ENCODE measurements at regions not wholly inside any gene's neighbourhood (a gene's known extent, or its start where the extent isn't known, plus 50 kb on each side); places are given as distances from the start of the nearest gene placed in this dataset.

- no peaks in the 10 kb centered on the region for H3K9me3 Mint-ChIP-seq
- peaks cover 11% of the 10 kb centered on the region for H3K4me1 Mint-ChIP-seq
- no peak overlapping the region for H3K4me3 Mint-ChIP-seq
- H3K27ac Mint-ChIP-seq: no peak overlapping the region
- no peaks in the 10 kb centered on the region for H3K36me3 Mint-ChIP-seq
- no peaks in the 10 kb centered on the region for H3K27me3 Mint-ChIP-seq
- no peak for ATAC-seq
Measured at GRCh38 chr2:134770702-134771101, 51.9 kb upstream of the TMEM163 start.

DNA sequence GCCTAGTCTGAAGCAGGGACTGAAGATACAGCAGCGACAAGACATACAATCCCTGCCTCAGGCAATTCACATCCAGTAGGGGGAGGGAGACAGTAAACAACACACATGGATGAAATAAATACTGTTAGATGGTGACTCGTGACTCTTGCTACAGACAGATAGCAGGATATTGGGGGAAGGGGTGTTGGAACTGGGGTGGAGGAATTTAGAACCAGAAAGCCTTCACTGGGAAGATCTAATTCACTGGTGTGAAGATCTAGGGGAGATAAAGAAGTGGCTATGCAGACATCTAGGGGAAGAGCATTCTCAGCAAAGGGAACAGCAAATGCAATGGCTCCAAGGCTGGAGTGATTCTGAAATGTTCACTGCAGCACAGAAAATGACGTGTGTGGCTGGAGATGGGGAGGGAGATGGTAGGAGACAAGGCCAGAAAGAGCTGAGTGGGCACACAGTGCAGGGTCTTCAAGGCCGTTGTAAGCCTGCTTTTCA lies 52.6 kb upstream of the TMEM163 start:
- Mint-ChIP-seq H3K27me3 (no peaks in the 10 kb centered on the region), H3K4me1 (peaks cover 11% of the 10 kb centered on the region), H3K4me3 (no peak overlapping the region), H3K36me3 (no peaks in the 10 kb centered on the region), H3K27ac (no peak overlapping the region), H3K9me3 (no peaks in the 10 kb centered on the region)
- ATAC-seq: no peak

- Mint-ChIP-seq H3K4me3 (no peak overlapping the region), H3K36me3 (no peaks in the 10 kb centered on the region), H3K4me1 (peaks cover 11% of the 10 kb centered on the region), H3K9me3 (no peaks in the 10 kb centered on the region), H3K27ac (no peak overlapping the region), H3K27me3 (no peaks in the 10 kb centered on the region)
- no peak for ATAC-seq
Measured at GRCh38 chr2:134772493-134773169, 53.8 kb upstream of the TMEM163 start.

- ATAC-seq: peak; percentile 47
- Mint-ChIP-seq H3K9me3 (no peaks in the 10 kb centered on the region), H3K27me3 (no peaks in the 10 kb centered on the region), H3K4me3 (no peak overlapping the region), H3K27ac (no peak overlapping the region), H3K36me3 (no peaks in the 10 kb centered on the region), H3K4me1 (peaks cover 11% of the 10 kb centered on the region)
Measured at GRCh38 chr2:134773335-134773734, 54.5 kb upstream of the TMEM163 start.

GRCh38 chr2:134773759-134774742 lies 55.3 kb upstream of the TMEM163 start:
- no peak overlapping the region for H3K27ac Mint-ChIP-seq
- no peak for ATAC-seq

DNA sequence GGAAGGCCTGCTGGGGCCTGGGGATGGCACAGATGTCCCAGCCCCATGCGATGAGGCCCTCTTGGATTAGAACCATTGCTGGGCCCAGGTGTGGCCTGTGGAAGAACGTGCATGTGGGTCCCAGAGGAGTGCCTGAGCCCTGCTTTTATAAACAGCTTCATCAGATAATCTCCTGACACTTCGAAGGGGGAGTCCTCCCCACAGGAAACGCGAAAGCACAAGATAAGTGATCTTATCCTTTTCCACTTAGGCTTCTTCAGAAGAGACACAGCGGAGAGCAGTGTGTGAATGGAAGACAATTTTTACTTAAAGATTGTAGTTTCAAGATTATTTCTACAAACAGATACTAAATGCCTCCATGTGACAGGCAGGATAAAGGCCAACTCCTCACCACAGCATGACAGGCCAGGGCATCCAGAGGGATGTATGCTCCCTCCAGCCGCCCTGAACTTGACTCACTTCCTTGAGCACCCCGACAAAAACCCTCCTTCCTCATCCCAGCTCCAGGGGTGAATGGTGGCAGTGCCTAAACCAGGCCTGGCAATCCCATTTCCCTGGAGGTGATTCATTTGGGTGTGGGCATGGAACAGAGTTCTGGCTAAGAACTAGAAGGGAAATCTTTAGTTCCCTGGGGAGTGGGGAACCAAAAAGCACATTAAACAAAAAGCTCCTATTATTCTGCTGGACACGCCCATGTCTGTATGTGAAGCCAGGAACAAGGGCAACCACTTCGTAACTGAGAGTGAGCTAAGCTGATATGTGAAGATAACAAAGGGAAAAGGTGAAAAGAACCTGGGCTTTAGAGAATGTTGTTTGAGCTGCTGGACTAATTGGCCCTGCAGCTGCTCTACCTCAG lies 56.2 kb upstream of the TMEM163 start:
- no peak for ATAC-seq
- Mint-ChIP-seq H3K9me3 (no peaks in the 10 kb centered on the region), H3K36me3 (no peaks in the 10 kb centered on the region), H3K4me3 (no peak overlapping the region), H3K27ac (no peak overlapping the region), H3K4me1 (peaks cover 11% of the 10 kb centered on the region), H3K27me3 (no peaks in the 10 kb centered on the region)

More at GRCh38 chr2:134773759-134774742, 55.3 kb upstream of the TMEM163 start:
- Mint-ChIP-seq H3K4me3 (no peak overlapping the region), H3K27me3 (no peaks in the 10 kb centered on the region), H3K4me1 (peaks cover 11% of the 10 kb centered on the region), H3K36me3 (no peaks in the 10 kb centered on the region), H3K9me3 (no peaks in the 10 kb centered on the region)

GRCh38 chr2:134776836-134777235 lies 58.0 kb upstream of the TMEM163 start:
- H3K27ac Mint-ChIP-seq: no peak overlapping the region
- no peak for ATAC-seq
- H3K4me3 Mint-ChIP-seq: no peak overlapping the region
- no peaks in the 10 kb centered on the region for H3K27me3 Mint-ChIP-seq
- no peaks in the 10 kb centered on the region for H3K9me3 Mint-ChIP-seq
- peaks cover 11% of the 10 kb centered on the region for H3K4me1 Mint-ChIP-seq
- H3K36me3 Mint-ChIP-seq: no peaks in the 10 kb centered on the region

DNA sequence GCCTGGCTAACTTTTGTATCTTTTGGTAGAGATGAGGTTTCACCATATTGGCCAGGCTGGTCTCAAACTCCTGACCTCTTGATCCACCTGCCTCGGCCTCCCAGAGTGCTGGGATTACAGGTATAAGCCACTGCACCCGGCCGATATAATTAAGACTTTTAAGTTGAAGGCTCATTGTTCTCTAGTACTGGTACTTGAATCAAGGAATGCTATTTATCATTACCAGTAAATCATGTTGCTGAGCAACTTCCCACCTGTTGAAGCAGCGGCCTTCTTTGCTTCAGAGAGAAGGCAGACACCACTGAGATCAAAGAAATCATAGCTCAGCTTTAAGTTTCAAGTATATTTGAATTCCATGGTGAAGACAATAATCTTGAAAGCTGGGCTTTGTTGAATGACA lies 58.8 kb upstream of the TMEM163 start:
- H3K27me3 Mint-ChIP-seq: no peaks in the 10 kb centered on the region
- H3K9me3 Mint-ChIP-seq: no peaks in the 10 kb centered on the region
- H3K27ac Mint-ChIP-seq: no peak overlapping the region
- no peaks in the 10 kb centered on the region for H3K36me3 Mint-ChIP-seq
- H3K4me1 Mint-ChIP-seq: peaks cover 13% of the 10 kb centered on the region
- H3K4me3 Mint-ChIP-seq: no peak overlapping the region
- no peak for ATAC-seq

DNA sequence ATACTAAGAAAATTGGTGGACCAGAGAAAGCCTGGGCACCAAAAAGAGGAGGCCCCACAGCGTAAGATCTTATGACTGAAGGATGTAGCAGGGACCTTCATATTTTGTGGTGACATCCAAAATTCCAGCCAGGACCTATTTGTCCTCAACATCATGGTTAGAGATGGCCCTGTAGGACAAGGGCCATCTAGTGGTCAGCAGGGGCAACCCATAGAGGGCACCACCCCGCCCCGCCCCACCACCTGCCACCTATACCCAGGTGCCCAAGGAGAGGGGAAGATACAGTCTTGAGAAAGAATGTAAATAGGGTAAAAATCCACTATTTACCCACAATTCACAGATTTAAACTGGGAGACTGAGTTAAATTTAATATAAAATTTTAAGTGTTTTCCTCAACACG lies 59.6 kb upstream of the TMEM163 start:
- H3K27me3 Mint-ChIP-seq: no peaks in the 10 kb centered on the region
- no peaks in the 10 kb centered on the region for H3K36me3 Mint-ChIP-seq
- H3K4me1 Mint-ChIP-seq: peaks cover 17% of the 10 kb centered on the region
- no peaks in the 10 kb centered on the region for H3K9me3 Mint-ChIP-seq
- ATAC-seq: no peak
- no peak overlapping the region for H3K27ac Mint-ChIP-seq
- no peak overlapping the region for H3K4me3 Mint-ChIP-seq

DNA sequence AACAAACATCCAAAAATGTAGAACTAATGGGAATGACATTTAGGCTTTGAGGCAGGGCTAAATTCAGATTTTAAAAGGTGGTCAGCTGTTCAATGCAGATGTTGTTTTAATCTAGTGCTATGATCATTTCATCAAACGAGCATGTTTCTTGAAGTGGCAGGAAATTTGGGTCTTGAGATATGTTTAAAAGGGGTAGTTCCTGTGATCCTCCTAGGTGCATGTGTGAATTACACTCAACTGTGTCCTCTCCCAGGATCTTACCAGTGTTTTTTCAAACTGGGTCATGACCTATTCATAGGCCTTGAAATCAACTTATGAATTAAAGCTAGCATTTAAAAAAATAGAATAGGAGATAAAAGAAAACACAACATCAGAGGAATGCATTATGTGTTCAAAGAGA lies 57.4 kb upstream of the ACMSD start:
- no peak overlapping the region for H3K27ac Mint-ChIP-seq
- H3K4me3 Mint-ChIP-seq: no peak overlapping the region
- H3K36me3 Mint-ChIP-seq: no peaks in the 10 kb centered on the region
- no peaks in the 10 kb centered on the region for H3K9me3 Mint-ChIP-seq
- H3K27me3 Mint-ChIP-seq: no peaks in the 10 kb centered on the region
- H3K4me1 Mint-ChIP-seq: peaks cover 6% of the 10 kb centered on the region
- ATAC-seq: no peak

- peaks cover 6% of the 10 kb centered on the region for H3K4me1 Mint-ChIP-seq
- H3K4me3 Mint-ChIP-seq: no peak overlapping the region
- no peak overlapping the region for H3K27ac Mint-ChIP-seq
- ATAC-seq: no peak
- no peaks in the 10 kb centered on the region for H3K36me3 Mint-ChIP-seq
- H3K9me3 Mint-ChIP-seq: no peaks in the 10 kb centered on the region
- no peaks in the 10 kb centered on the region for H3K27me3 Mint-ChIP-seq
Measured at GRCh38 chr2:134782107-134782506, 56.3 kb upstream of the ACMSD start.

GRCh38 chr2:134782792-134783191 lies 55.6 kb upstream of the ACMSD start:
- Mint-ChIP-seq H3K27me3 (no peaks in the 10 kb centered on the region), H3K4me1 (peaks cover 6% of the 10 kb centered on the region), H3K36me3 (no peaks in the 10 kb centered on the region), H3K27ac (no peak overlapping the region), H3K4me3 (no peak overlapping the region), H3K9me3 (no peaks in the 10 kb centered on the region)
- ATAC-seq: peak; percentile 45

- H3K36me3 Mint-ChIP-seq: no peaks in the 10 kb centered on the region
- H3K4me1 Mint-ChIP-seq: peaks cover 6% of the 10 kb centered on the region
- no peaks in the 10 kb centered on the region for H3K9me3 Mint-ChIP-seq
- ATAC-seq: no peak
- H3K27me3 Mint-ChIP-seq: no peaks in the 10 kb centered on the region
- no peak overlapping the region for H3K4me3 Mint-ChIP-seq
- H3K27ac Mint-ChIP-seq: no peak overlapping the region
Measured at GRCh38 chr2:134783912-134784311, 54.5 kb upstream of the ACMSD start.

GRCh38 chr2:134785659-134786430 lies 52.6 kb upstream of the ACMSD start:
- ATAC-seq: no peak
- Mint-ChIP-seq H3K27ac (no peak overlapping the region), H3K9me3 (no peaks in the 10 kb centered on the region), H3K27me3 (no peaks in the 10 kb centered on the region), H3K4me1 (peaks cover 6% of the 10 kb centered on the region), H3K4me3 (no peak overlapping the region), H3K36me3 (no peaks in the 10 kb centered on the region)

All from stimulated activated memory B cell treated with anti-CD40 and anti-IgM and Interleukin-4, amounts not matched to agents 10 μg/mL and 1 μg/mL and 100 μg/mL, for 72 hours (primary cell).